HepG2 (cell line): ENCODE measurements at regions not wholly inside any gene's neighbourhood (a gene's known extent, or its start where the extent isn't known, plus 50 kb on each side); places are given as distances from the start of the nearest gene placed in this dataset.

ENCODE experiments used
- ATAC-seq: fragments of 200-7000 bp; cut with Tn5 transposase; 3 replicates; pipeline ENCODE4 v1.9.1; 2020; ENCODE audit warnings: mild to moderate bottlenecking, moderate library complexity
- BruUV-seq: library from RNA; stranded (reverse); fragments of 400-500 nt; replicated peaks from 2 replicates; lab custom pipeline; 2021; lab: Mats Ljungman, UMichigan
- CTCF ChIA-PET: fragments of 300-600 bp; formaldehyde crosslinking; extraction: SDS; loops from one replicate; lab custom pipeline; 2021; ENCODE audit warnings: low total read pairs, inconsistent platforms, low intra/inter-chr PET ratio; lab: Yijun Ruan, JAX
- POLR2A ChIA-PET: fragments of 350-600 bp; sonication (Branson Sonifier 250); formaldehyde crosslinking; loops from one replicate; lab custom pipeline; 2020; ENCODE audit warnings: antibody characterized with exemption, inconsistent platforms; lab: Yijun Ruan, JAX
- DNase-seq: peaks from one replicate; pipeline ENCODE4 v3.0.0-alpha.2; 2015; ENCODE audit warnings: low spot score
- FAIRE-seq: peaks from 3 replicates; lab custom pipeline; 2011; peaks lifted over from hg19 to GRCh38; lab: Jason Lieb, UNC
- H2AFZ ChIP-seq: one replicate; pipeline ENCODE4 v1.6.1; 2011; ENCODE audit warnings: low read length, inconsistent platforms
- H3K27ac ChIP-seq: fragments of 300-600 bp; 3 replicates; pipeline ENCODE4 v1.8.0; 2011; ENCODE audit warnings: mixed run types, mild to moderate bottlenecking, mixed read lengths, low read length, inconsistent platforms; ENCODE audit not compliant: insufficient read depth; ENCODE audit errors: extremely low read length
- H3K27me3 ChIP-seq, 2 experiments: fragments of 200-600 bp in 1 of 2; 2 replicates in 1 of 2; 3 replicates in 1 of 2; pipeline versions ENCODE4 v1.6.0 to v1.8.0; 2011; ENCODE audit warnings: low read length in 2 of 2, mild to moderate bottlenecking in 2 of 2, moderate library complexity in 2 of 2, inconsistent platforms in 1 of 2; ENCODE audit not compliant: insufficient read depth in 2 of 2, control insufficient read depth in 1 of 2
- H3K36me3 ChIP-seq, 2 experiments: fragments of 200-600 bp in 1 of 2; replicated peaks in 1 of 2; 2 replicates in 1 of 2; 3 replicates in 1 of 2; pipeline versions ENCODE4 v1.5.1 to v1.8.0; 2011; ENCODE audit warnings: low read length in 2 of 2, inconsistent platforms in 1 of 2; ENCODE audit not compliant: insufficient read depth in 2 of 2, control insufficient read depth in 1 of 2
- H3K4me1 ChIP-seq: 2 replicates; pipeline ENCODE4 v1.5.1; 2012; ENCODE audit warnings: low read length, inconsistent platforms; ENCODE audit not compliant: insufficient read depth
- H3K4me2 ChIP-seq: 2 replicates; pipeline ENCODE4 v1.6.0; 2011; ENCODE audit warnings: low read depth, low read length, inconsistent platforms
- H3K4me3 ChIP-seq, 3 experiments: fragments of 200-600 bp in 1 of 3; sonication (generic), shearing (Covaris generic) in 1 of 3; replicated peaks in 1 of 3; 2 replicates each; pipeline ENCODE4 v1.5.1; 2011 to 2016; ENCODE audit warnings: low read length in 3 of 3, inconsistent platforms in 2 of 3, low read depth in 2 of 3, mild to moderate bottlenecking in 2 of 3, control low read depth in 1 of 3, mixed read lengths in 1 of 3; ENCODE audit not compliant: insufficient read depth in 1 of 3
- H3K79me2 ChIP-seq: one replicate; pipeline ENCODE4 v1.6.1; 2011; ENCODE audit warnings: low read length, inconsistent platforms; ENCODE audit not compliant: insufficient read depth
- H3K9ac ChIP-seq: 2 replicates; pipeline ENCODE4 v1.6.0; 2011; ENCODE audit warnings: mild to moderate bottlenecking, low read depth, low read length, inconsistent platforms; ENCODE audit not compliant: insufficient read depth
- H3K9me3 ChIP-seq: 2 replicates; pipeline ENCODE4 v1.5.1; 2012; ENCODE audit warnings: mild to moderate bottlenecking, low read length
- H4K20me1 ChIP-seq: 2 replicates; pipeline ENCODE4 v1.6.0; 2011; ENCODE audit warnings: inconsistent platforms, mild to moderate bottlenecking, low read length, moderate library complexity; ENCODE audit not compliant: insufficient read depth
- AKNA ChIP-seq: sonication (generic); formaldehyde crosslinking; IDR thresholded peaks from 2 replicates; pipeline ENCODE4 v1.4.0; 2020; ENCODE audit warnings: missing genetic modification reagents, borderline replicate concordance
- CENPT ChIP-seq: sonication (generic); formaldehyde crosslinking; IDR thresholded peaks from 2 replicates; pipeline ENCODE4 v1.8.0; 2022; ENCODE audit warnings: low read depth, mild to moderate bottlenecking, moderate library complexity, missing genetic modification reagents
- ETV5 ChIP-seq: IDR thresholded peaks from 2 replicates; pipeline ENCODE4 v1.6.1; 2018; ENCODE audit warnings: missing biosample characterization, missing genetic modification reagents, inconsistent platforms, borderline replicate concordance
- HDAC1 ChIP-seq: sonication (generic); formaldehyde crosslinking; IDR thresholded peaks from 2 replicates; pipeline ENCODE4 v1.5.1; 2020; ENCODE audit warnings: mild to moderate bottlenecking, missing genetic modification reagents
- HMGA1 ChIP-seq: sonication (generic); formaldehyde crosslinking; conservative IDR thresholded peaks from 2 replicates; pipeline ENCODE4 v1.4.0; 2020; ENCODE audit warnings: missing genetic modification reagents
- ZNF318 ChIP-seq: sonication (generic); formaldehyde crosslinking; IDR thresholded peaks from 2 replicates; pipeline ENCODE4 v1.4.0; 2020; ENCODE audit warnings: mild to moderate bottlenecking, missing genetic modification reagents
- ZNF570 ChIP-seq: sonication (generic); formaldehyde crosslinking; IDR thresholded peaks from 2 replicates; pipeline ENCODE4 v1.4.0; 2020; ENCODE audit warnings: mild to moderate bottlenecking, missing genetic modification reagents, borderline replicate concordance
- ZNF605 ChIP-seq: sonication (generic); formaldehyde crosslinking; IDR thresholded peaks from 2 replicates; pipeline ENCODE4 v1.8.0; 2022; ENCODE audit warnings: mild to moderate bottlenecking, missing genetic modification reagents
- ZNF672 ChIP-seq: sonication (generic); formaldehyde crosslinking; IDR thresholded peaks from 2 replicates; pipeline ENCODE4 v1.8.1; 2022; ENCODE audit warnings: missing genetic modification reagents
- WGBS: methylation state at CpG from one replicate; pipeline ENCODE4 v1.1.6; 2017; ENCODE audit warnings: low lambda C conversion rate; 5-methylcytosine and 5-hydroxymethylcytosine counted together
- in situ Hi-C: cut with HindIII; loops from 2 replicates; pipeline ENCODE4 v1.10.0; 2017; ENCODE audit warnings: low pct_unique_long_range_greater_than_20kb; ENCODE audit not compliant: extremely low pct_ligation_motif_present
- intact Hi-C: fragments of 100-400 bp; cut with micrococcal nuclease; formaldehyde crosslinking; loops from one replicate; pipeline ENCODE4 v1.10.0; 2022; ENCODE audit not compliant: unreplicated experiment
- TF ChIP-seq, protein P1 (sequence below): sonication (generic); formaldehyde crosslinking; IDR thresholded peaks from 2 replicates; pipeline ENCODE4 v1.5.1; 2020; ENCODE audit warnings: mild to moderate bottlenecking, missing genetic modification reagents, borderline replicate concordance

- H3K4me3 ChIP-seq: no peak overlapping the region
- H3K36me3 ChIP-seq: no peaks in the 10 kb centered on the region
- POLR2A ChIA-PET: no interaction called here
- intact Hi-C loops: no loop called here
- no peak overlapping the region for H3K9ac ChIP-seq
- no peaks in the 10 kb centered on the region for H3K9me3 ChIP-seq
- ATAC-seq: no peak
- WGBS: 34% methylated on average over 3 of the region's 3 CpGs
- H3K27ac ChIP-seq: no peak overlapping the region
- CTCF ChIA-PET: no interaction called here
- no peak overlapping the region for H3K4me2 ChIP-seq
- H3K27me3 ChIP-seq: no peaks in the 10 kb centered on the region
- in situ Hi-C loops: no loop called here
- FAIRE-seq: no peak
- DNase-seq: no peak
- no peaks in the 10 kb centered on the region for H4K20me1 ChIP-seq
- H2AFZ ChIP-seq: no peak overlapping the region
- peaks cover 15% of the 10 kb centered on the region for H3K4me1 ChIP-seq
- H3K79me2 ChIP-seq: no peaks in the 10 kb centered on the region
- BruUV-seq: no TSS peak
- TF ChIP-seq CENPT (CRISPR knock-in tag): no peak
- TF ChIP-seq ZNF605 (CRISPR knock-in tag): no peak
- no peak for TF ChIP-seq ZNF318 (CRISPR knock-in tag)
- no peak for TF ChIP-seq ZNF570 (CRISPR knock-in tag)
- TF ChIP-seq, protein P1, sequence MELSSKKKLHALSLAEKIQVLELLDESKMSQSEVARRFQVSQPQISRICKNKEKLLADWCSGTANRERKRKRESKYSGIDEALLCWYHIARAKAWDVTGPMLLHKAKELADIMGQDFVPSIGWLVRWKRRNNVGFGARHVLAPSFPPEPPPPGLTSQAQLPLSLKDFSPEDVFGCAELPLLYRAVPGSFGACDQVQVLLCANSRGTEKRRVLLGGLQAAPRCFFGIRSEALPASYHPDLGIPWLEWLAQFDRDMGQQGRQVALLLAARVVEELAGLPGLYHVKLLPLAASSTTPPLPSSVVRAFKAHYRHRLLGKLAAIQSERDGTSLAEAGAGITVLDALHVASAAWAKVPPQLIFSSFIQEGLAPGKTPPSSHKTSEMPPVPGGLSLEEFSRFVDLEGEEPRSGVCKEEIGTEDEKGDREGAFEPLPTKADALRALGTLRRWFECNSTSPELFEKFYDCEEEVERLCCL (CRISPR knock-in tag): no peak
- TF ChIP-seq AKNA (CRISPR knock-in tag): no peak
- TF ChIP-seq ETV5: no peak
- TF ChIP-seq HMGA1: no peak
- TF ChIP-seq ZNF672 (CRISPR knock-in tag): no peak
- no peak for TF ChIP-seq HDAC1 (CRISPR knock-in tag)
Observed at GRCh38 chr3:88321363-88322050, 171.7 kb downstream of the C3orf38 start.
